Brain pericyte (primary cell): ENCODE measurements at regions not wholly inside any gene's neighbourhood (a gene's known extent, or its start where the extent isn't known, plus 50 kb on each side); places are given as distances from the start of the nearest gene placed in this dataset.

Source experiments
- DNase-seq: peaks from one replicate; pipeline ENCODE4 v3.0.0-alpha.2; 2012; ENCODE audit warnings: low read depth, low spot score

DNA sequence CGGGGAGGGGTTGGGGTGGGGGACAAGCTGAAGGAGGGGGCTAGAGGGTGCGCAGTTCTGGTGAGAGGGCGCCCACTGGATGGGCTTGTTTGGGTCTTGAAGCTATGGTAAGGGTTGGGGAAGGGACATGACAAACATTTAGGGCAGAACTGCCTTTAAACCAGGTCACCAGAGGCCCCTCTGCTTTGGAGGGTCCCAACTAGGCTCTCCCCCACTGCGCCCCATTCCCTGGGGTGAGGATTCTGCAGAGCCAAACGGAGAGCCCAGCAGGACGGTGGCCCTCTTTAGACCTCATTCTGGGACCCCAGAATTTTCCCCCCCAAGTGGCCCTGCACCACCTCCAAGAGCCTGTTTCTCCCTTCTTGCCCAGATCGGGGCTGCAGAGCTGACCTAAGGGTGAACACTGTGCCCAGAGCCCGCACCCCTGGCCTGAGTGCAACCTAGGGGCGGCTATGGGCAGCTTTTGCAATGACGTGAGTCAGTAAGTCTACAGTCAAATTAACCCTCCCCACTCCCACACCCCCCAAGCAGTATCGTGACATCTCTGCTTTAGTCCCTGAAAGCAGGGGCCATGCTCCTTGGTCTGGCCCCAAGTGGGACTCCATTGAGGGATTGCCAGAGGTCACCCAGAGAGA lies 593.8 kb downstream of the MATN1 start:
- no peak for DNase-seq

DNA sequence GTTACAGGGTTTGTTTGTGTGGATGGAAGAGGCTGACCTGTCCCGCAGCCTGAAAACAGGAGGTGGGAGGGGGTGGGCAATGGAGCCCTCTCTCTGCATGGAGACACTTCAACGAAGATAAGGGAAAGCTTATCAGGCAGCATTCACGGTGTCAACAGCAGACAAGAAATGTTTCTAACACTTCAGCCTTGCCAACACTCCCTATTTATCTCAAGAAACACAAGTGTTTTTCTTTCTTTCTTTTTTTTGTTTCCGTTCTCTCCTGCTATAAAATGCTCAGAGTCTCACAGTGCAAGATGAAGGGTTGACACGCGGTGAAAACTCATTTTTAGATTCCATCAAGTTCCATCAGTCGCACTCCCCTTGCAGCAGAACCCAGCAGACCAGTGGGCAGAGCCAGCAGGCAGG lies 594.4 kb downstream of the MATN1 start:
- no peak for DNase-seq

DNA sequence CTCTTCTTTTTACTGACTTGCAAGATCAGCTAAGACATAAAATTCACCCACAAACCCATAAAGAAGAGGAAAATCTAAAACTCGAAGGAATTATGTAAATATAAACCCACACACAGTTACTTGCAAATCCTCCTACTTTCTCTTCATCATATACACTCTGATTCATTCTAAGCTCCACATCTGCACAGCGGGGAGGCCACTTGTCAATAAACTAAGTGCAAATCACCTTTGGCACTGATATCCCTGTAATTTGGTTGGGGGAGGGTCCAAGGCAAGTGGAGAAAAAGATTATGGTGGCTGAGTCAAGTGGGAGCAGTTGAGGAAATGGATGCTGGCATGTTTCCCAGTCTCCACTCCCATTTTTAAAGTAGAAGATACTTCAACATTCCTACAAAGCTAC lies 596.5 kb downstream of the MATN1 start:
- no peak for DNase-seq

DNA sequence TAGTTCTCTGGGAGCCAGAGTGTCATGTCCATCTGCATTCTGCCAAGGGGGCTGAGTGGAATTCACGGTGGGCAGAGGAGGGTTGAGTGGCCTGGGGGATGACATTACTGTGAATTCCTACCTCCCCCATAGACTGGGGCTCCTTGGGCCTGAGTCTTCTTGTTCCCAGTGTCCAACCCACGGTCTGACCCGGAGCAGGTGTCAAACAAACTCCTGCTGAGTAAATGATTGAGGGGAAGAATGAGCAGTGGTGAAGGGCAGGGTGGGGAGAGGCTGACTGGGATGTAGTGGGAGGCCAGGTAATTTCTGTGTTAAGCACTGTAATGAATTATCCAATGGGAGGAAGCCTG lies 597.6 kb downstream of the MATN1 start:
- no peak for DNase-seq

DNA sequence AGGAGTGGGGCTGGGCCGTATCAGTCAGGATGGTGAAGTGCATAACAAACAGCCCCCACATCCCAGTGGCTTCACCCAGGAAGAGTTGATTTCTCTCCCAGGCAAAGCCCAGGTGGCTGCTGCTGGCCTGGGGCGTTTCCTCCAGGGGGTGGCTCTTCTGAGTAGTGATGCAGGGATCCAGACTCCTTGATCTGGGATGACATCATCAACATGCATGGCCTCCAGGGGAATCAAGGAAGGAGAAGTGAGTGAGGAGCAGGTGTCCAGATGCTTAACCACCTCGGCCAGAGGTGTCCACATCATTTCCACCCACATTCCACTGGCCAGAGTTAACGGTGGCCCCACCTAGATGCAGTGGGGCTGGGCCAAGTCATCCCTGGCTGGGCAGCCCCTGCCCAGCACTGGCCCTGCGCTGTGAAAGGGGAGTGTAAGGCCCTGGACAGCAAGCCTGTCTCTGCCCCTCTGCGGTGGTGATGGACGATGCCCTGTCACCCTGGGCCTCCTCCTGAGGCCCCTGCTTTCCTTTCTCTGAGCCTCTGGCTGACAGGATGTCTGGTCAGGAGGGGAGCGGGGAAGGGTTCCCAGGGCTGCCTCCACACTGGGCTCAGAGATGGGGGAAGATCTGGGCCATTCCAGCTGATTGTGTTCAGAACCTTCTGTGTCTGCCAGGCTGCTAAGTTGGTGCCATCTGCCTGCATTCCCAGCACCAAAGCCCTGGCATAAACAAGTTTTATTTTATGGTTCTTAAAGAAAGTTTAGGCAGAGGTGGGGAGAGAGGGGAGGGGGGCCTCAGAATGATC lies 598.2 kb downstream of the MATN1 start:
- no peak for DNase-seq

DNA sequence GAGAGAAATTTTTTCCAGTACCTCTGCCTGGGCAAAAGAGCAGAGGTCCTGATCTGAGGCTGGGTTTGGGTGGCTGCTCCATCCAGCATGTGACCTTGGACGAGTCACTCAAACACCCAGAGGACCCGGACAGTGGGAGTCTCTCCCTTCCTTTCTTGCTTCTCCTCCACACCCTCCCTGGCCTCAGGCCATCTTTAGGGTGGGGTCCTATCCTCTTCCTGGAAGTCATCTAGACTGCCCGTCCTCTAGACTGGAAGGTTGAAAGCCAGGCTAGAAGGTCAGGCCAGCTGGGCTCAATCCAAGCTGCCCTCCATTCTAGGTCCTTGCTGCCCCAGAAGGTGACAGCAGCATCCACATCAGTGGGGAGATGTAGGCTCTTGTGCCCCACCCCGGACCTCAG lies 599.5 kb downstream of the MATN1 start:
- DNase-seq, result no peak

DNA sequence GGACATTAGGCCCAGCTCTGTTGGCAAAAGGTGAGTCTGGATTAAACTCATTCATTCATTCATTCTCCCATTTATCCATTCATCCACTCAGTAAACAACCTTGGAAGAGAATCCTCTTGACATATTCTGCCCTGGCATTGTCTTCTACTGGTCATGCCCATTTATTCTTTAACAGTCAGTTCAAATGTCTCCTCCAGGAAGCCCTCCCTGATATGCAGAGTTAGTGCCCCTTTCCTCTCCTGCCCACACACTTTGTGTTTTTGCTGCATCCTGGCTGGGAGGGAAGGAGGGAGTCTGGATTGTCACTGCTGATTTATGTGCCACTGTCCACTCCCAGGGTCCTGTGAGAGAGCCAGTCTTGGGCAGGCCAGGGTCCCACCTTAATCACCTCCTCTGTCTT lies 600.3 kb downstream of the MATN1 start:
- DNase-seq, result no peak

DNA sequence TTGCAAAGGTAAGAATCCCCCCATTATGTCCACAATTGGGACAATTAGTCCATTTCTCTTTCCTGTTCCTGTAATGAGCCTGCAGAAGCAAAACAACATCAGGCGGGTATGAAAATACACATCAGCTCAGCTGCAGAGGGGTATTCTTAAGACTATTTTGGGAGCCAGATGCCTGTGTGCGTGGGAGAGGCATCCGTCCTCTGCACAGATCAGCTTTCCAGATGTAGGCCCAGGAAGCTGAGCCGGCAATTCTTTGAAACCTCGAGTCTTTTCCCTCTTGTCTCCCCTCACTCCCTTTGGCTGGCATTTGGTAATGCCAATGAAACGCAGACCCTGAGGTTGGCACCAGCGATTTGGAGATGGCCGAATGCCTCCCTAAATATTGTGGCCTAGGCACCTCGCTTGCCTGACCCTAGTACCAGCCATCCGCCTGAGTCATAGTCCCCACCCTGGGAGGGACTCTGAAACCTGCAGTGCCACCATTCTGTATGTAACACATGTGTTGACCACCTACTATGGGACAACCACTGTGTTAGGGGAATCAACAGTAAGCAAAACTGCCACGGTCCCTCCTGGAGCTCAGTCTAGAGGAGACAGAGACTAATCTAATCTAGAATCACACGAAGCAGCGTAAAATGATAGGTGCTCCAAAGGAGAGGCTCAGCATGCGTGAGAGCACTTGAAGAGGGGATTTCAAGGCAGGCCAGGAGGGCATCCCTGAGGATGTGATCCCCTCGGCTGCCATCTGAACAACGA lies 603.0 kb downstream of the MATN1 start:
- DNase-seq, result no peak

DNA sequence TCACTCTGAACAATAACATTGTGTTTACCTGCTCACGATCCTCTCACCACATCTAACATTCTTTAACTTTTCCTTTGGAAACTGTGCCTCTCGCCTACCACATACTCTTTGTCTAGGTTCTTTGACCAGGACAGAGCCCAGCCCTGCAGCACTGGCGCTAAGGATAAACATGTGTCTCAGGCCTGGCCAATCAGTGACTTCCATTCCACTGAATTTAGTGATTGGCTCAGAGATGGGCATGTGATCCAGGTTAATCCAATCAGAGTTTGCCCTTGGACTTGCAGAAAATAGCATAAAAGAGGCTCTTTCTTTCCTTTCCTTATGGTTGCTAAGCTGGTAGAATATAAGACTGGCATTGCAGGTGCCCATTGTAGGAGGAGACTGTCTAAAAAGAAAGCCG lies 605.7 kb downstream of the MATN1 start:
- DNase-seq, result no peak

DNA sequence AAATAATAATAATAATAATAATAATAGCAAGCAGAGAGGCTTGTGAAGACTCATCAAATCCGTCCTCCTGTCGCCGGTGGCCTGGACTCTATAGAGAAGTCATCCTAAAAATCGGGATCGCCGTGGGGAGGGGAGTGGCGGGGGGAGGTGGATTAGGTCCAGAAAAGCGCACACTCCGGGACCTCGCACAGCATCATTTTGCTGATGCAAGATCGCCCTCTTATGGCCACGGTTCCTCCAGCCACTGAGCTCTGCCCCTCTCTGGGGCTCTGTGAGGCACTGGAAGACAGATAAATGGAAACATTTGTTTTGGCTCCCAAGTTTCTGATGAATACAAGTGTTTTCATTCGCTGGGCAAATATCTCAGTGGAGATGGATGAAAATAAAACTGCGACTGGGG lies 612.0 kb downstream of the MATN1 start:
- DNase-seq, result no peak

DNA sequence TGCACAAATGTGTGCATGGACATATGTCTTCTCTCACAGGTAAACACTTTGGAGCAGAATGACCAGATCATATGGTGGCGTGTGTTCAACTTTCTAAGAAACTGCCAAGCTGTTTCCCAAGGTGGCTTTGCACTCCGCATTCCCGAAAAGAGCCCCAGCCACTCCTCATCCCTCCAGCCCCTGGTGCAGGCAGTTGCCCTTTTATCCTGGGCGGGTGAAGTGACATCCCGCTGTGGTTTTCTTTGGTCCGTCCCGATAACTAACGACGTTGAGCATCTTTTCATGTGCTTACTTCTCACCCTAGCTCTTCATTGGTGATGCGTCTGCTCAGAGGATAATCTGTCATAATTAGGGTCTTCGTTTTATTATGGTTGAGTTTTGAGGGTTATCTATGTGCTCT lies 612.5 kb downstream of the MATN1 start:
- DNase-seq, result no peak

DNA sequence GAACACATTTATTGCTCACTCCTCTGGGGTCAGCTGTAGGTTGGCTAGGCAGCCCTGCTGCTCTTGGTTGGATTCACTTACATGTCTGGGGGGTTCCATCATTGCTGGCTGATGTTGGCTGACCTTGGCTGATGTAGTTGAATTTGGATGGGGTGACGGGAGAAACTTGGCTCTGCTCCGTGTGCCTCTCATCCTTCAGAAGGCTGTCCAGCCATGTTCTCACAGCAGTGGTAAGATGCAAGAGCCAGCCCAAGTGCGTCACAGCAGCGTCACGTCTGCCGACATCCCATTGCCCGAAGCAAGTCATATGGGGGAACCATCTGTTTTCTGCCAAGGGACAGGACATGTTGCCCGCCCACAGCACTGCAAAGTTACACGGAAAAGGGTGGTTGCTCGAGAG lies 613.5 kb downstream of the MATN1 start:
- DNase-seq, result no peak

DNA sequence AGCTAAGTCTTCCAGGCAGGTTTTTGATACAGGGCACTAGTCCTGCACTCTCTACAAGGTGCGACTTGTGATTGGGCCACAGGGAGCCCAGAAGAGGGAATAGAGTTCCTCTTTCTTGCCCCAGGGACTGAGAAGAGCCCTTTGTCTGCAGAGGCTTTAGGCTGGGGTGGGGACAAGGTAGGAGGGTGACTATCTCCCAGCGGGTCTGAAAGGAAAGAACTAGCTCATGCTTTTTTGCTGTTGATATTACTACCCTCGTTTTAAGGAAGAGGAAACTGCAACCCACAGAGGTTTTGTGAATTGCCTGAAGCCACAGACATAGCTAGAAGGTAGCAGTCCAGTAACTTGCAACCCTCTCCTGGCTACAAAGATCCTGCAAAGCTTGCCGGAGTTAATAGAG lies 615.2 kb downstream of the MATN1 start:
- DNase-seq, result no peak

DNA sequence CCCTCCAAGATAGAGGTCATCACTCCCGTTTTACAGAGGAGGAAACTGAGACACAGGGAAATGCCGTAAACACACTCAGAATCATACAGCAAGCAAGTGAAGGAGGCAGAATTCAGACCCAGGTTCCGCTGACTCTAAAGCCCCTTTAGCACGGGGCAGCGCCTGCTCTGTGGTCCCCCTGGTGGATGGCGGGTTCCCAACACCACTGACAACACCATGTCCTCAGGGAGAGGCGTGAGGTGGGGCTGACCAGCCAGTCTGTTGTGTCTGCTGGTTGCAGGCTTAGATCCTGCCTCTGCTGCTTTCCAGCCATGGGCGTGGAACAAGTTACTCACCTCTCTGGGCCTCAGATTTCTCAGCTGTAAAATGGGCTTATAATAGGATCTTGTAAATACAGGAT lies 617.3 kb downstream of the MATN1 start:
- DNase-seq, result no peak

DNA sequence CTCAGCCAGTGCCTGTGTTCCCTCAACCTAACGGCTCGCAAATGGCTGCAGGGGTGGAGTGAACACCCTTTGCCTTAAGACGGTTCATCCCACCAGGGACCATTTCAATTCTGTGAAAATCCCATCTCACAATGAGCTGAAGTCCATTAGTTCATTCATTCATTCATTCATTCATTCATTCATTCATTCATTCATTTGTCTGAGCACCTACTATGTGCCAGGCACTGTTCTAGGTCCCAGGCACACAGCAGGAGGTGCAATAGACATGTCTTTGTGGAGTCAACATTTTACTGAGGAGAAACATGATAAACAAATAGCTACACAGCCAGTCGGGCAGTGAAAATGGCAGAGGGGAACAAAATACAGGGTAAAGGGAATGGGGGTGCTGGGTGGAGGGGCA lies 618.8 kb downstream of the MATN1 start:
- no peak for DNase-seq

DNA sequence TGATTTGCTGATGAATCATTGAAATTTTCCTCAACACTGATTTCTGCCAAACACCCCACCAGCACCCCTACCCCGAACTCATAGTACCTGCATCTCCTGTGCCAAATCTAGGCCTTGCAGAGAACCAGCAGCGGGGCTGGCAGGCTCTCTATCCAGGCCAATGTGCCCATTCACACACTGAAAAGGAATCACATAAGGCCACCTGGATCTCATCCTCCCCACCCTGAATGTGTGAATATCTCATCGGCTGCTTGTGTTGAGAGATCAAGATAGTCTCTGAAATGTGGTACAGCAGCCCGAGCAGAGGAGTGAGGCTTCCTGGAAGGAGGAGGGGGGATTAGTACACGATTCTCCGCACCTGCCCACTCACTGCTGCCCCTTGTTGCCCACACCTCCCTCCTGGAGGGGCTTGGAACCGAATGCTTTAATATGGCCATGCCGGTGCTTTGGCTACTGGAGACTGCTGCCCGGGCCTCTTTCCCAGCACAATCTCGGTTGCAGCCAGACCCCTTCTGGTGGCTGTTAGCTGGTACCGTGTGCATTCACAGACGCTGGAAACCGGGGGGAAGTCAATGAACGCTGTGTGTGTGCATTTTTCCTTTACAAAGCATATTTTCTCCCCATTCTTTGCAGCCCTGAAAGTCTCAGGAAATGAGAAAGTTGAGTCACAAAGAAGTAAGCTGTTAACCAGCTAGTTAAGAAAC lies 619.5 kb downstream of the MATN1 start:
- DNase-seq, result no peak

DNA sequence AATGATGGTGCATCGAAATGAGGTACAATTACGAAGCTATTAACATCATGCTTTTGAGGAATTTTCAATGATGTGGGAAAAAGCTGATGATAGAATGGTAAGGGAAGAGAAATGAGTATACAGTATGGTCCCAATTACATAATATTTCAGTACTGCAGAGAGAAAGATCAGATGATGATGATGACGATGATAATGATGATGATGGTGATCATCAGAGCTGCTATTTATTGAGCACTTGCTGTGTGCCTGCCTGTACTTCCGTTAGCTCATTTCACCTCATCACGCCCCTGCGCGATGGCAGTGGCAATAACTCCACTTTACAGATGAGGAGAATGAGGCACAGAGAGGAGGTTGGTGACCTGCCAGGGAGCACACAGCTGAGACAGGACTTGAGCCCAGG lies 620.8 kb downstream of the MATN1 start:
- no peak for DNase-seq

DNA sequence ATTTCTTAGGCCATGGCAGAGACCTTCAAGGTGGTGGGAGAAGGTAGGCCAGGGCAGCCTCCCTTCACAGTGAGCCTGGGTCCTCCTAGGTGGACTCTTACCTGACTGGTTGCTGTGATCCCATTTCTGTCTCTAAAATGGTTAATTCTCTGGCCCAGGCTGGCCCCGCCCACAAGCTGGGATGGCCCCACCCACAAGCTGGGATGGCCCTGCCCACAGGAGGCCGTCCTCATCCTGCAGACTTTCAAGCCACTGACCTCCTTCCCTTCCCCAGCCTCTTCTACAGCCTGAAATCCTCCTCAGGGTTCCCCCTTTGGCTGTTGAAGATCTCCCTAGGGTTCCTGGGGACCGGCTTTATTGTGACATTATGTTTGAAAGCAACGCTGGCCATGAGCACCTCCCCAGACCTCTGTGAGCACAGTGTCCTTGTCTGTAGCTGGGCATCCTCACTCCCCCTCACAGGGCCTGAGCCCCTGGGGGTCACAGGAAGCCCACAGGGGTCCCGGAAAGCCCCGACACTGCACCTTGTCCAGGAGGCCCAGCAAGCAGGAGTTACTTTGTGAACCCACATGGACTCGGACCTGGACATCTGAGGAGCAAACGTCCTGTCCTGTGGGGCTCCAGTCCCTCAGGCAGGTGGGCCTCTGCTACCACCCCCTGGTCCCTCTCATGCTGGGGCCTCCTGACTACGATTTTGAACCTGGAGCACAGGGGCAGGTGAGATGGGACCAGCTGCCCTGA lies 621.7 kb downstream of the MATN1 start:
- DNase-seq, result no peak

DNA sequence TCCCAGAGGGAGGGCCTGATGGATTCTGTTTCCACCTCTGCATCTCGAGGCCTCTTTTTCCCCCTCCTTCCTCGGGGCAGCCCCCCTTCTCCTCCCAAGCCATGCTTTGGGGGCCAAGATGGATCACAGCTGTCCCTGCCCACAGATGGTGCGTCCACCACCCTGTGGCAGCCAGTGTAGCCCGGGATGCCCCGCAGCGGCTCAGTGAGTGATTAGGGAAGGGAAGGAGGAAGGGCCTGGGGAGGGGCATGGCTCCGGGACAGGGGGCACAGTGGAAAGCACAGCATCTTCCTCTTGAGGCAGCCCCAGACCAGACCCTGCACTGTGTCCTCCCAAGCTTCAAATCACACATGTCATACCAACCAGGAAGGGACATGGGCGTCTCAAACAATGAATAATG lies 622.4 kb downstream of the MATN1 start:
- no peak for DNase-seq

DNA sequence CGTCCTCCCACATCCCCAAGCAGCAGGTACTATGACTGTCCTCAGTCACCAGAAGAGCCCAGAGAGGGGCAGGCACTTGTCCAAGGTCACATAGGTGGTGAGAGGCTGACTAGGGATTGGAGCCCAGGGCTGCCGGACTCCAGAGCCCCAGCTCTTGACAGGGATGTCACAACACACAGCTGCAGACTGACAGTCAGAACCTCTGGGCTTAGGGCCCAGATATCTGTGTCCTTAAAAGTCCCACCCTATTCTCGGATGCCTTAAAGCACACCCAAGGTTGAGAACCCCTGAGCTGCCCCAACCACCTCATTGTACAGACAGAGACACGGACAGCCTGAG lies 622.9 kb downstream of the MATN1 start:
- DNase-seq, result no peak

DNA sequence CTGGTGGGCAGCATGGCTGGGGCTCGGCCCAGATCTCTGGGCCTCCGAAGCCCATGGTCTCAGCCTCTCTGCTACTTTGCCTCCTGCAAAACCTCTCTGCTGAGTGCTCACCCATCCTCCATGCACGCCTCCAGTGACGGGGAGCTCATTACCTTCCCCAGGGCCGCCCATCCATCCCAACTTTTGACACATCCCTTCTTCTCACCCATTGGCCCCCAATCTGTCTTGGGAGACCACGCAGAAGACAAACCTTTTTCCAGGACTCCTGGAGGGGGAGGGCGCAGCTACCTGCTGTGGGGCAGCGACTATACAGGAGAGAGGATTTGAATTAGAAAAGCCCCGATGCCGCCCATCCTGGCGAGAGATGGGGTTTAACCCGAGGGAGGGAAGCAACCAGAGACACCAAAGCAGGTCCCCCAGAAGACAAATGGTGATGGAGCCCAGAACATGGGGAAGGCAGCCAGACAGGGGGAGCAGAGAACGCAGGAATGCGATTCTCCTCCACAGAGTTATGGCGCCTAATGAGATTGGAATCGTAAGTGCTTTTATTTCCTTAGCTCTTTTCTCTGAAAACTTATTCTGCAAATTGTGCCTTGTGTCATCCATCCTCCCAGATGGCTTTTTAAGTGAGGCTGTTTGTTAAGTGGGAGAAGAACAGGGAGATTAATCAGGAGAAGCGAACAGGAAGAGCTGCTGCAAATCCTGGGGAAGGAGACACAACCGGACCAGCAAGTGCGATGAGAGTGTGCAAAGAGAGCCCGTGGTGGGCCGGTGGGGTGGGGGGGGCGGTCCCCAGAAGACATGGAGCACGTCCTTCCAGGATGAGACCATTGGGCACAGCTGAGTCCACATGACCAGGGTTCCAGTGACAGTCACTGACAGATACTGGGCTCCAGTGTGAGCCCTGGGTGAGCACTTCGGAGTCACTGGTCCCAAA lies 623.5 kb downstream of the MATN1 start:
- no peak for DNase-seq
